ENCODE measurements at regions not wholly inside any gene's neighbourhood (a gene's known extent, or its start where the extent isn't known, plus 50 kb on each side); places are given as distances from the start of the nearest gene placed in this dataset.

- no peak overlapping the region for H3K4me3 ChIP-seq (ENCODE audit: low read depth, low read length)
- TF ChIP-seq, protein P1, sequence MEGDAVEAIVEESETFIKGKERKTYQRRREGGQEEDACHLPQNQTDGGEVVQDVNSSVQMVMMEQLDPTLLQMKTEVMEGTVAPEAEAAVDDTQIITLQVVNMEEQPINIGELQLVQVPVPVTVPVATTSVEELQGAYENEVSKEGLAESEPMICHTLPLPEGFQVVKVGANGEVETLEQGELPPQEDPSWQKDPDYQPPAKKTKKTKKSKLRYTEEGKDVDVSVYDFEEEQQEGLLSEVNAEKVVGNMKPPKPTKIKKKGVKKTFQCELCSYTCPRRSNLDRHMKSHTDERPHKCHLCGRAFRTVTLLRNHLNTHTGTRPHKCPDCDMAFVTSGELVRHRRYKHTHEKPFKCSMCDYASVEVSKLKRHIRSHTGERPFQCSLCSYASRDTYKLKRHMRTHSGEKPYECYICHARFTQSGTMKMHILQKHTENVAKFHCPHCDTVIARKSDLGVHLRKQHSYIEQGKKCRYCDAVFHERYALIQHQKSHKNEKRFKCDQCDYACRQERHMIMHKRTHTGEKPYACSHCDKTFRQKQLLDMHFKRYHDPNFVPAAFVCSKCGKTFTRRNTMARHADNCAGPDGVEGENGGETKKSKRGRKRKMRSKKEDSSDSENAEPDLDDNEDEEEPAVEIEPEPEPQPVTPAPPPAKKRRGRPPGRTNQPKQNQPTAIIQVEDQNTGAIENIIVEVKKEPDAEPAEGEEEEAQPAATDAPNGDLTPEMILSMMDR (IDR thresholded peaks at IDR 0.05; ENCODE audit: low read depth, low read length) = no peak
- H3K27me3 ChIP-seq (ENCODE audit: insufficient read depth, low read depth, severe bottlenecking) = no peaks in the 10 kb centered on the region
- DNase-seq = no peak
- H3K36me3 ChIP-seq = no peaks in the 10 kb centered on the region
- no peaks in the 10 kb centered on the region for H3K9me3 ChIP-seq (ENCODE audit: severe bottlenecking)
- no peak overlapping the region for H3K27ac ChIP-seq
Observed at GRCh38 chr5:38162625-38163024, 95.7 kb upstream of the EGFLAM start.

- H3K36me3 ChIP-seq = no peaks in the 10 kb centered on the region
- H3K27me3 ChIP-seq (ENCODE audit: insufficient read depth, low read depth, severe bottlenecking) = no peaks in the 10 kb centered on the region
- H3K27ac ChIP-seq = no peak overlapping the region
- no peaks in the 10 kb centered on the region for H3K9me3 ChIP-seq (ENCODE audit: severe bottlenecking)
- TF ChIP-seq, protein P1 (IDR thresholded peaks at IDR 0.05; ENCODE audit: low read depth, low read length) = no peak
- no peak for DNase-seq
- no peak overlapping the region for H3K4me3 ChIP-seq (ENCODE audit: low read depth, low read length)
Observed at GRCh38 chr5:38157024-38157423, 101.3 kb upstream of the EGFLAM start.

DNA sequence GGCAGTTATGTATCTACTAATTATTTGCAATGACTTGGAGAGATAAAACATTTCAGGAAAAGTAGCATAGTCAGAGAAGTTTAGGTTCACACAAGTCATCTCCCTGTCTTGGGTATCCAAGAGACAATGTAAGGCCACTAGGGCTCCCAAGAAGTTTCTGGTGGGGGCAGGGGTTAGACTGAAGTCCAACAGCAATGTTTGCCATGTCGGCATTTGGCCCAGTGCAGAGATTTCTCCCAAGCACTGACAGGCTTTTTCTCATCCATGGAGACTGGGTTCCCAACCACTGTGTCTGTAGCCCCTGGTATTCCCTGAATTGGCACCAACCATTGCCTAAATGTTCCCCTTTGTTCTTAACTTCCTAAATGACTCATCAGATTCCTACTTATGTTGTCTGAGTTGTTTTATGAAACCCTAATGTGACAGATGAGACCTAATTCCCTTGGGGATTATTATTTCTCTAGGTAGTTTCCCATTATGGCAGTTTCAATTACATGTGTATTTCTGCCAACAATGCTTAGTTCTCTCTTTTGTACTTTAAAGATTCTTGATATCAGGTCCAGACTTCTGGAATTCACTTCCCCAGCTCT is 103.6 kb upstream of the EGFLAM start:
- Histone ChIP-seq H3K9me3 (ENCODE audit: severe bottlenecking) (no peaks in the 10 kb centered on the region), H3K27me3 (ENCODE audit: insufficient read depth, low read depth, severe bottlenecking) (no peaks in the 10 kb centered on the region), H3K36me3 (no peaks in the 10 kb centered on the region), H3K27ac (no peak overlapping the region), H3K4me3 (ENCODE audit: low read depth, low read length) (no peak overlapping the region)
- DNase-seq = no peak
- TF ChIP-seq, protein P1 (IDR thresholded peaks at IDR 0.05; ENCODE audit: low read depth, low read length) = no peak

GRCh38 chr5:38151878-38152277 is 106.5 kb upstream of the EGFLAM start:
- no peaks in the 10 kb centered on the region for H3K27me3 ChIP-seq (ENCODE audit: insufficient read depth, low read depth, severe bottlenecking)
- H3K27ac ChIP-seq = no peak overlapping the region
- no peak for DNase-seq
- no peak overlapping the region for H3K4me3 ChIP-seq (ENCODE audit: low read depth, low read length)
- H3K36me3 ChIP-seq = no peaks in the 10 kb centered on the region
- TF ChIP-seq, protein P1 (IDR thresholded peaks at IDR 0.05; ENCODE audit: low read depth, low read length) = no peak
- H3K9me3 ChIP-seq (ENCODE audit: severe bottlenecking) = no peaks in the 10 kb centered on the region

GRCh38 chr5:38149815-38150195 is 108.6 kb upstream of the EGFLAM start:
- no peaks in the 10 kb centered on the region for H3K27me3 ChIP-seq (ENCODE audit: insufficient read depth, low read depth, severe bottlenecking)

More at GRCh38 chr5:38149815-38150195, 108.6 kb upstream of the EGFLAM start:
- Histone ChIP-seq H3K27ac (no peak overlapping the region), H3K4me3 (ENCODE audit: low read depth, low read length) (no peak overlapping the region), H3K9me3 (ENCODE audit: severe bottlenecking) (no peaks in the 10 kb centered on the region), H3K36me3 (no peaks in the 10 kb centered on the region)
- DNase-seq = no peak
- TF ChIP-seq, protein P1 (IDR thresholded peaks at IDR 0.05; ENCODE audit: low read depth, low read length) = no peak

Measured in WERI-Rb-1 (cell line).